Transverse colon (tissue), 4 donors: ENCODE measurements at regions not wholly inside any gene's neighbourhood (a gene's known extent, or its start where the extent isn't known, plus 50 kb on each side); places are given as distances from the start of the nearest gene placed in this dataset.
"Not testable (repeated sequence)": the region's sequence is repeated elsewhere in the genome, so short reads cannot be mapped to it uniquely, and the experiment has no call there.

Experiments used
- DNase-seq: peaks from one replicate; pipeline ENCODE4 v3.0.0-alpha.2; 2019
- H3K27ac ChIP-seq, 4 donors: fragments of 200-600 bp; sonication (generic); 2 replicates each; pipeline ENCODE4 v1.5.1; 2016 to 2018; ENCODE audit warnings: inconsistent platforms in 4 of 4
- H3K27me3 ChIP-seq: fragments of 200-600 bp; sonication (generic); 2 replicates; pipeline ENCODE4 v1.5.1; 2017; ENCODE audit warnings: inconsistent platforms
- H3K36me3 ChIP-seq, 4 donors: fragments of 200-600 bp; sonication (generic); 2 replicates each; pipeline ENCODE4 v1.5.1; 2017 to 2019; ENCODE audit warnings: inconsistent platforms in 4 of 4
- H3K4me1 ChIP-seq, 4 donors: fragments of 200-600 bp; sonication (generic); 2 replicates each; pipeline ENCODE4 v1.5.1; 2017 to 2020; ENCODE audit warnings: inconsistent platforms in 4 of 4
- H3K4me3 ChIP-seq, 4 donors: fragments of 200-600 bp; sonication (generic); 1 replicate in 1 of 4; 2 replicates in 3 of 4; pipeline versions ENCODE4 v1.5.1 to v1.6.1; 2017 to 2019; ENCODE audit warnings: inconsistent platforms in 4 of 4
- H3K9me3 ChIP-seq, 2 donors: fragments of 200-600 bp; sonication (generic); 2 replicates each; pipeline ENCODE4 v1.5.1; 2017 to 2019; ENCODE audit warnings: inconsistent platforms in 2 of 2
- CTCF ChIP-seq, 5 experiments: fragments of 200-600 bp in 3 of 5; fragments of 450-650 bp in 2 of 5; sonication (generic) in 3 of 5; IDR thresholded peaks; 1 replicate in 2 of 5; 2 replicates in 3 of 5; pipeline ENCODE4 v1.5.1; 2016 to 2017; ENCODE audit warnings: antibody characterized with exemption in 5 of 5, inconsistent platforms in 3 of 5, mild to moderate bottlenecking in 2 of 5, moderate library complexity in 1 of 5
- EP300 ChIP-seq: sonication (generic); formaldehyde crosslinking; IDR thresholded peaks from one replicate; pipeline ENCODE4 v1.6.1; 2017; ENCODE audit warnings: antibody characterized with exemption, low read depth
- POLR2A ChIP-seq: fragments of 450-650 bp; IDR thresholded peaks from one replicate; pipeline ENCODE4 v1.6.1; 2016; ENCODE audit warnings: antibody characterized with exemption, mild to moderate bottlenecking, moderate library complexity
- POLR2AphosphoS5 ChIP-seq, 3 donors: sonication (generic); formaldehyde crosslinking; IDR thresholded peaks; one replicate each; pipeline ENCODE4 v1.6.1; 2016; ENCODE audit warnings: antibody characterized with exemption in 3 of 3
- WGBS, 2 donors: methylation state at CpG; one replicate each; pipeline ENCODE4 v1.1.5; 2018; ENCODE audit warnings: low coverage in 1 of 2; 5-methylcytosine and 5-hydroxymethylcytosine counted together
- in situ Hi-C, 4 donors: fragments of 200-750 bp; cut with MboI; loops; one replicate each; pipeline versions ENCODE4 v1.15.0 to v1.15.1; 2017; ENCODE audit warnings: low sequenced_read_pairs in 3 of 4, low pct_ligation_motif_present in 1 of 4, low pct_unique_long_range_greater_than_20kb in 1 of 4
- intact Hi-C: fragments of 100-400 bp; cut with DNase I; formaldehyde crosslinking; loops from one replicate; pipeline ENCODE4 v1.15.1; 2023; ENCODE audit warnings: low total_unique reads

DNA sequence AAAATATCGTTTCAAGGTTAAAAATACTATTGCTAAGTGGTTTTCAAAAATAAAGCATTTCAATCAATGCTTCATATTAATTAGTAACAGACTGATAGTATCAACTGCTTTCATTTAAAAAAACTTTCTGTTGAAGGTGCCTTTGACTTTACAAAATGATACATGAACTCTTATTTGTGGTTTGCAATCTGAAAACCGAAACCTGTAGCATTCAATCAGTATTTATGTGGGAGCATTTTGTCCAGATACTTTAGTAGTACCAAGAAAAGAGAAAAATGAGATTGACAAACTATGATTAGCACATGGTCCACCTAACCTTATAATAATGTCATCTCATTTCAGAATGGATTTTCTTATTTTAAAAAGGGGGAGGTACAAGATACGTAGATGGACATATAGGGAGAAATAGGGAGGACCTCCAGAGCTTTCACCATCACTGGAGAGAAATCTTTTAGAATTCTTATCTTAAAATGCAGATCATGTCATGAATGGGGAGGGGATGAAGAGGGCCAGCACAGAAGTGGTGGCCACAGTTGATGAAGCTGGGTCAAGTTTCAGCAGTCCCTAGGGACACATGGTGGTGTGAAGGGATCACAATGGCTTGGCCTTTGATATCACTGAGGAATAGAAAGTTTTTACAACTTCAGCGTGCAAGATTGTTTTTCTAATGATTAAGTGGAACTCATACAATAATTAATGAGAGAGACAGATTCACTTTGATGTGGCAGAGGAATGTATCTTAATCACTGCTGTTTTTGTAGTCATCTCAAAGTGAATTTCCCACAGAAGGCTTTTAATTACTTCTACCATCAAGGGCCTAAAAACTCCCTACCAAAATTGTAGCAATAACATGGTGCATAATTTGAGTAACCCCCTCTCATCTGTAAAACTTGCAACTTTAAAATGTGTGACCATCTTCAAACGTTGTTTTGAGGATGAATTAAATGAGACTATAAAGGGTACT is 322.3 kb upstream of the EDIL3 start:
- H3K4me1 ChIP-seq, result no peaks in the 10 kb centered on the region
- no peak overlapping the region for H3K27ac ChIP-seq
- intact Hi-C loops (no loop called here), in situ Hi-C loops (no loop called here)
- no peak overlapping the region for H3K4me3 ChIP-seq
- no peaks in the 10 kb centered on the region for H3K36me3 ChIP-seq
- no peaks in the 10 kb centered on the region for H3K27me3 ChIP-seq
- 49 to 62% methylated on average over 5 of the region's 5 CpGs for WGBS, 2 donors
- no peaks in the 10 kb centered on the region for H3K9me3 ChIP-seq
- no peak for DNase-seq
- TF ChIP-seq EP300 (no peak), POLR2AphosphoS5 (IDR thresholded peaks at IDR 0.05) (no peak), POLR2A (no peak), CTCF (IDR thresholded peaks at IDR 0.05) (no peak)

DNA sequence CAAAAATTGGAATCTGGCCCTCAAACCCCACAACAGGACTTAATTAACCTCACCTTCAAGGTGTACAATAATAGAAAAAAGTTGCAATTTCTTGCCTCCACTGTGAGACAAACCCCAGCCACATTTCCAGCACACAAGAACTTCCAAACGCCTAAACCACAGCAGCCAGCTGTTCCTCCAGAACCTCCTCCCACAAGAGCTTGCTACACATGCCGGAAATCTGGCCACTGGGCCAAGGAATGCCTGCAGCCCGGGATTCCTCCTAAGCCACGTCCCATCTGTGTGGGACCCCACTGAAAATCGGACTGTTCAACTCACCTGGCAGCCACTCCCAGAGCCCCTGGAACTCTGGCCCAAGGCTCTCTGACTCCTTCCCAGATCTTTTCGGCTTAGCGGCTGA is 315.9 kb upstream of the EDIL3 start:
- H3K27ac ChIP-seq, H3K4me3 ChIP-seq, DNase-seq, H3K27me3 ChIP-seq, in situ Hi-C loops, H3K4me1 ChIP-seq, H3K36me3 ChIP-seq, intact Hi-C loops, H3K9me3 ChIP-seq: not testable (repeated sequence)
- 60 to 95% methylated on average over 1 to 7 of the region's 7 CpGs for WGBS, 2 donors

DNA sequence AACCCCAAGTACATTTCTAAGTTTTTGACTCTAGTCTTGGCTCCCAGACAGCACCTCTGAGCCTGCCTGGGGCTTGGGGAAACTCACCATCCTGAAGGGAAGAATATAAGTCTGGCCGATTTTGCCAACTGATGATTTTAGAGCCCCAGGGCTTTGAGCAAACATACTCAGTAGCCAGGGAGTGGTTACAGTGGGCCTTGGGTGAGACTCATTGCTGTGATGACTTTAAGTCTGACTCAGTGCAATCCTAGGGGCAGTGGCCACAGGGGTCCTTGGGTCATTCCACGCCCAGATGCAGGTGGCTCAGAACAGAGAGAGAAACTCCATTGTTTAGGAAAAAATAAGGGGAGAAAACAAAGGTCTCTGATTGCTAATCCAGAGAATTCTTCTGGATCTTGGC is 312.0 kb upstream of the EDIL3 start:
- H3K27me3 ChIP-seq, result no peaks in the 10 kb centered on the region
- H3K4me3 ChIP-seq, result no peak overlapping the region
- H3K36me3 ChIP-seq, result no peaks in the 10 kb centered on the region
- intact Hi-C loops (no loop called here), in situ Hi-C loops (no loop called here)
- DNase-seq, result no peak
- TF ChIP-seq POLR2AphosphoS5 (IDR thresholded peaks at IDR 0.05) (no peak), EP300 (no peak), POLR2A (no peak), CTCF (IDR thresholded peaks at IDR 0.05) (no peak)
- no peak overlapping the region for H3K27ac ChIP-seq
- no peaks in the 10 kb centered on the region for H3K4me1 ChIP-seq
- WGBS, 2 donors, result 43 to 80% methylated on average over 1 to 2 of the region's 2 CpGs
- H3K9me3 ChIP-seq, result no peaks in the 10 kb centered on the region

DNA sequence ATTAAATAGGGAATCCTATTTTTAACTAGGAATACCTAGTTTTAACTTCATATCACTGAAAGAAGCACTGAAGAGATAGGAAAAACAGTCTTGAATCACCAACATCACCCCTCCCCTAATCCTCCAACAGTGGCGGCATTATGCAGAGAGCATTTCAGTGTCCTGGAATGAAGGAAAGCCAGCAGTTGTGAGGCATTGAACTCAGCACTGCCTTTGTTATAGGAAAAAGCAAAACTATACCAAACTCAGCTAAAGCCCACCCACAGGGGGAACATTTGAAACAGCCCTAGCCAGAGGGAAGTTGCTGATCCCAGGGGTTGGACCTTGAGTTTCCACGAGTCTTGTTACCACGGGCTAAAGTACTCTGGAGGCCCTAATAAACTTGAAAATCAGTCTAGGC is 310.6 kb upstream of the EDIL3 start:
- no peaks in the 10 kb centered on the region for H3K9me3 ChIP-seq
- no peaks in the 10 kb centered on the region for H3K4me1 ChIP-seq
- no peaks in the 10 kb centered on the region for H3K36me3 ChIP-seq
- DNase-seq, result no peak
- H3K27ac ChIP-seq, result no peak overlapping the region
- 80 to 100% methylated on average over 1 to 3 of the region's 3 CpGs for WGBS, 2 donors
- no peak overlapping the region for H3K4me3 ChIP-seq
- no peaks in the 10 kb centered on the region for H3K27me3 ChIP-seq
- in situ Hi-C loops, result no loop called here
- TF ChIP-seq POLR2AphosphoS5 (IDR thresholded peaks at IDR 0.05), result no peak
- TF ChIP-seq EP300, result no peak
- no peak for TF ChIP-seq POLR2A
- TF ChIP-seq CTCF (IDR thresholded peaks at IDR 0.05), result no peak
- intact Hi-C loops, result no loop called here

GRCh38 chr5:84693256-84693655 is 308.6 kb upstream of the EDIL3 start:
- in situ Hi-C loops (no loop called here), intact Hi-C loops (no loop called here)

More at GRCh38 chr5:84693256-84693655, 308.6 kb upstream of the EDIL3 start:
- 71 to 82% methylated on average over 4 of the region's 4 CpGs for WGBS, 2 donors
- Histone ChIP-seq H3K4me1 (no peaks in the 10 kb centered on the region), H3K27ac (no peak overlapping the region), H3K36me3 (no peaks in the 10 kb centered on the region), H3K27me3 (no peaks in the 10 kb centered on the region), H3K9me3 (no peaks in the 10 kb centered on the region), H3K4me3 (no peak overlapping the region)
- no peak for TF ChIP-seq POLR2A
- TF ChIP-seq CTCF (IDR thresholded peaks at IDR 0.05), result no peak
- TF ChIP-seq POLR2AphosphoS5 (IDR thresholded peaks at IDR 0.05), result no peak
- TF ChIP-seq EP300, result no peak
- no peak for DNase-seq
